ENCODE measurements at regions not wholly inside any gene's neighbourhood (a gene's known extent, or its start where the extent isn't known, plus 50 kb on each side); places are given as distances from the start of the nearest gene placed in this dataset.

DNA sequence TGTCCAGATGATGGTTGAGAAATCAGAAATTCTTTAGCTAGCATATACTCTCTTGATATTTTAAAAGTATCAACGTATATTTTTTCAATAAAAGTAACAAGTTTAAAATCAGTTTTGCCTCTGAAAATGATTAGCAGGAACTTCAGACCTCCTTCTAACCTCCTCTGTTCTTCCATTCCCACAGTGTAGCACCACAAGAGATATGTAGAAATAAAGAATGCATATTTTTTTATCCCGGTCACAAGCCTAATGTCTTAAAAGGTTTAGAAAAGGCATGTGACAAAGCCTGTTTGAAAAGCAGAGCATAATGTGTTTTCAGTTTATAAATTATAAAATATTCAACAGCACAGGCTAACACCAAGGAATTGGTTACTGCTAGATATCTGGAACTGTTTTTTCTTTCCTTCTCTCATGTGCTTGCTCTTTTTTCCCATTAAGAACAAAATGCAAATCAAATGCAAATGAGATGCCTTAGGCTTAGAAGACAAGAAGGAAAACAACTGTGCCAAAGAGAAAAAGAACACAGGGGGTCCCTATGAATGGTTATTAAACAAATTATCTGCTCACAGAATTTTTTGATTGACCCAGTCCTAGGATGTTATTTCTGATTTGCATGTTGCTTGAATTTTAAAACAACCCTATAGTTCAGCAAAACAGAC, 351.7 kb upstream of the FAM241A start:
- TF ChIP-seq SUZ12 (IDR thresholded peaks at IDR 0.05; ENCODE audit: extremely low read depth, insufficient read depth, insufficient read length) (no peak), YY1 (IDR thresholded peaks at IDR 0.05; ENCODE audit: insufficient read depth, insufficient read length) (no peak)

Data from NT2/D1 (cell line).